ENCODE measurements at regions not wholly inside any gene's neighbourhood (a gene's known extent, or its start where the extent isn't known, plus 50 kb on each side); places are given as distances from the start of the nearest gene placed in this dataset.

- Histone ChIP-seq H3K27me3 (ENCODE audit: insufficient read depth, low read depth) (no peaks in the 10 kb centered on the region), H3K9me3 (ENCODE audit: insufficient read depth, low read depth) (no peaks in the 10 kb centered on the region; the same call in 1 of the 2 replicates), H2AFZ (no peak overlapping the region), H3K4me3 (no peak overlapping the region), H4K20me1 (ENCODE audit: insufficient read depth) (no peaks in the 10 kb centered on the region), H3K4me2 (no peak overlapping the region), H3F3A (ENCODE audit: insufficient read depth, low read depth) (no peaks in the 10 kb centered on the region), H3K79me2 (ENCODE audit: low read depth) (no peaks in the 10 kb centered on the region), H3K36me3 (ENCODE audit: low read depth) (no peaks in the 10 kb centered on the region), H3K4me1 (replicated peaks; ENCODE audit: insufficient read depth) (no peaks in the 10 kb centered on the region), H3K27ac (no peak overlapping the region), H3K9me2 (ENCODE audit: insufficient read depth) (no peaks in the 10 kb centered on the region)
- intact Hi-C loops (cut with micrococcal nuclease; ENCODE audit: unreplicated experiment), result no loop called here
- POLR2A ChIA-PET (ENCODE audit: unreplicated experiment), result no interaction called here
- no peak for DNase-seq
- BruUV-seq (replicated peaks), result no TSS peak
- TF ChIP-seq EZH2 (IDR thresholded peaks at IDR 0.05; ENCODE audit: low read depth) (no peak), CTCF (conservative IDR thresholded peaks at IDR 0.05) (no peak)
- CTCF ChIA-PET, result no interaction called here
These were observed 178.4 kb upstream of the SYNDIG1 start for GRCh38 chr20:24291014-24291413.

- no peaks in the 10 kb centered on the region for H3K27me3 ChIP-seq (ENCODE audit: insufficient read depth, low read depth)
- no peaks in the 10 kb centered on the region for H3K79me2 ChIP-seq (ENCODE audit: low read depth)
- ChIA-PET POLR2A (ENCODE audit: unreplicated experiment) (no interaction called here), CTCF (no interaction called here)
- H3K9me2 ChIP-seq (ENCODE audit: insufficient read depth), result no peaks in the 10 kb centered on the region
- TF ChIP-seq EZH2 (IDR thresholded peaks at IDR 0.05; ENCODE audit: low read depth) (no peak), CTCF (conservative IDR thresholded peaks at IDR 0.05) (no peak)
- no peaks in the 10 kb centered on the region; the same call in 1 of the 2 replicates for H3K9me3 ChIP-seq (ENCODE audit: insufficient read depth, low read depth)
- H3K4me3 ChIP-seq, result no peak overlapping the region
- H3F3A ChIP-seq (ENCODE audit: insufficient read depth, low read depth), result no peaks in the 10 kb centered on the region
- H3K36me3 ChIP-seq (ENCODE audit: low read depth), result no peaks in the 10 kb centered on the region
- intact Hi-C loops (cut with micrococcal nuclease; ENCODE audit: unreplicated experiment), result no loop called here
- no peak overlapping the region for H2AFZ ChIP-seq
- no peak overlapping the region for H3K4me2 ChIP-seq
- H3K27ac ChIP-seq, result no peak overlapping the region
- H4K20me1 ChIP-seq (ENCODE audit: insufficient read depth), result no peaks in the 10 kb centered on the region
- H3K4me1 ChIP-seq (replicated peaks; ENCODE audit: insufficient read depth), result no peaks in the 10 kb centered on the region
- BruUV-seq (replicated peaks), result no TSS peak
- DNase-seq, result no peak
These were observed 179.5 kb upstream of the SYNDIG1 start for GRCh38 chr20:24289737-24290481.

GRCh38 chr20:24283186-24283585 is 186.2 kb upstream of the SYNDIG1 start:
- no peaks in the 10 kb centered on the region for H3K36me3 ChIP-seq (ENCODE audit: low read depth)
- CTCF ChIA-PET, result no interaction called here
- no TSS peak for BruUV-seq (replicated peaks)

More at GRCh38 chr20:24283186-24283585, 186.2 kb upstream of the SYNDIG1 start:
- no peaks in the 10 kb centered on the region for H3K9me2 ChIP-seq (ENCODE audit: insufficient read depth)
- no peak overlapping the region for H3K27ac ChIP-seq
- H3K4me1 ChIP-seq (replicated peaks; ENCODE audit: insufficient read depth), result no peaks in the 10 kb centered on the region
- H3K4me2 ChIP-seq, result no peak overlapping the region
- H3K9me3 ChIP-seq (ENCODE audit: insufficient read depth, low read depth), result no peaks in the 10 kb centered on the region; the same call in 1 of the 2 replicates
- POLR2A ChIA-PET (ENCODE audit: unreplicated experiment), result no interaction called here
- no peak overlapping the region for H2AFZ ChIP-seq
- H3K79me2 ChIP-seq (ENCODE audit: low read depth), result no peaks in the 10 kb centered on the region
- no peak overlapping the region for H3K4me3 ChIP-seq
- H4K20me1 ChIP-seq (ENCODE audit: insufficient read depth), result no peaks in the 10 kb centered on the region
- intact Hi-C loops (cut with micrococcal nuclease; ENCODE audit: unreplicated experiment), result no loop called here
- no peaks in the 10 kb centered on the region for H3K27me3 ChIP-seq (ENCODE audit: insufficient read depth, low read depth)
- no peaks in the 10 kb centered on the region for H3F3A ChIP-seq (ENCODE audit: insufficient read depth, low read depth)
- TF ChIP-seq EZH2 (IDR thresholded peaks at IDR 0.05; ENCODE audit: low read depth) (no peak), CTCF (conservative IDR thresholded peaks at IDR 0.05) (no peak)
- no peak for DNase-seq
